ENCODE measurements at regions not wholly inside any gene's neighbourhood (a gene's known extent, or its start where the extent isn't known, plus 50 kb on each side); places are given as distances from the start of the nearest gene placed in this dataset.

DNA sequence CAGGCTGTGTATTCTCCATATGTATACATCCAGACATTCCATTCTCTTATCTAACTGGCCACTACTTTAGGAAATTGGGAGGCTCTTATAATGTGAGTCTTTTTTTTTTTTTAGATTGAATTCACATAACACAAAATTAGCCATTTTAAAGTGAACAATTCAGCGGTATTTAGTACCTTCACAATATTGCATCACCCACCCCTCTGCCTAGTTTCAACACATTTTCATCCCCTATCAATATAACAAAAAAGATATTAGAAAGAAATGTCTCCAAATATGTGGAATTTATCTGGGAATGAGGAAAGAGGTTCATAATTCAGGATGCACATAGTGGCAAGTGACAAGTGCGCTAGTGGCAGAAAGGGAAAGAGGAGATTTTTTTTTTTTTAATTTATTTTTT lies 228.5 kb downstream of the ICE1 start:
- DNase-seq, result no peak
- Histone ChIP-seq H3K4me3 (ENCODE audit: low read length in 2 of 2) (no peak overlapping the region), H3K9me3 (ENCODE audit: control insufficient read depth in 1 of 2, low read length in 2 of 2) (no peaks in the 10 kb centered on the region), H3K4me1 (ENCODE audit: insufficient read depth, low read length) (no peaks in the 10 kb centered on the region), H3K27ac (ENCODE audit: low read depth, low read length) (no peak overlapping the region), H3K36me3 (ENCODE audit: insufficient read depth, low read length) (no peaks in the 10 kb centered on the region), H3K27me3 (ENCODE audit: insufficient read depth, low read length) (no peaks in the 10 kb centered on the region)
- Mint-ChIP-seq H3K9me3 (peaks cover 0 to 2% (median 0%) of the 10 kb centered on the region in 8 donors), H3K27ac (no peak overlapping the region), H3K36me3 (no peaks in the 10 kb centered on the region), H3K4me1 (no peaks in the 10 kb centered on the region), H3K4me3 (no peak overlapping the region), H3K27me3 (peaks cover 6% of the 10 kb centered on the region in 2 donors)
- intact Hi-C loops (cut with micrococcal nuclease), result no loop called here
- CTCF ChIA-PET (ENCODE audit: partially characterized antibody), result no interaction called here
- POLR2A ChIA-PET (ENCODE audit: partially characterized antibody), result no interaction called here

DNA sequence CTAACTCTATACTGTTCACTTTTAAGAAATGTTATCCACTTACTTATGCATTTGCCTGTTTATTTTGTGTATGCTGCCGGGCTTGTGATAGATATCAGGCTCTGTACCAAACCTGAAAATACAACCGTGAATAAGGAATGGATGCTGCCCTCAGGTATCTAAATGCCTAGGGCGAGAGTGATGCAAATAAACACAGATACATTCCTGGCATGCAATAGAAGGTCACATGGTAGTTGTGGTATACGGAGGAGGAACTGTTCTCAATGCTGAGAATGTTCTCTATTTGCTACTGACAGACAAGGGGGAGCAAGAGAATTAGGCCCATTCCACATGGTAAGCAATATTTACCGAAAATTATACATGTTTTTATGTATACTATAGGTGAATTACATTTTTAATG lies 227.8 kb downstream of the ICE1 start:
- no peak overlapping the region for H3K27ac Mint-ChIP-seq
- intact Hi-C loops (cut with micrococcal nuclease), result no loop called here

DNA sequence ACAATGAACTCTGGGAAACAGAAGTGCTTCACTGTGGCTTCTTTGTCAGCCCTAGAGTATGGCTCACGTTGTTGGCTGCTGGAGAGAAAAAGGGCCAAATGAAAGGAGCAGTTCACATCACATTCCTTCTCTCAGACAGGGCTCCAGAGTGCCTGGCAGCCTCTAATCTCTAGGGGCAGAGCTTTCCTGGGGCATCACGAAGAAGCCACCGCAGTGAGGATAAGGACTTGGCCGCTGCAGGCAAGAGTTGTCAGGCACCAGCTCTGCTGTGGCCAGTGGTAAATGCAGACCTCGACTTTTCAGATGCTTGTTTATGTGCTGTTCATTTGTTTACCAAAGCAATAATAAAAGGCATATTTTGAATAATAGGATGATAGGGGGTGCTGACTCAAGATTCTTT lies 227.2 kb downstream of the ICE1 start:
- ChIA-PET POLR2A (ENCODE audit: partially characterized antibody) (no interaction called here), CTCF (ENCODE audit: partially characterized antibody) (no interaction called here)
- no peak overlapping the region for H3K4me3 ChIP-seq (ENCODE audit: low read length in 2 of 2)
- no peaks in the 10 kb centered on the region for H3K27me3 ChIP-seq (ENCODE audit: insufficient read depth, low read length)
- no peak overlapping the region for H3K27ac ChIP-seq (ENCODE audit: low read depth, low read length)
- H3K36me3 ChIP-seq (ENCODE audit: insufficient read depth, low read length), result no peaks in the 10 kb centered on the region
- Mint-ChIP-seq H3K4me1 (no peaks in the 10 kb centered on the region), H3K27ac (no peak overlapping the region), H3K4me3 (no peak overlapping the region), H3K27me3 (peaks cover 5 to 6% of the 10 kb centered on the region in 2 donors), H3K36me3 (no peaks in the 10 kb centered on the region), H3K9me3 (peaks cover 0 to 2% (median 0%) of the 10 kb centered on the region in 8 donors)
- DNase-seq, result no peak
- H3K4me1 ChIP-seq (ENCODE audit: insufficient read depth, low read length), result no peaks in the 10 kb centered on the region
- no peaks in the 10 kb centered on the region for H3K9me3 ChIP-seq (ENCODE audit: control insufficient read depth in 1 of 2, low read length in 2 of 2)
- intact Hi-C loops (cut with micrococcal nuclease), result no loop called here

More for the DNA sequence above, 227.8 kb downstream of the ICE1 start:
- Histone ChIP-seq H3K9me3 (ENCODE audit: control insufficient read depth in 1 of 2, low read length in 2 of 2) (no peaks in the 10 kb centered on the region), H3K4me1 (ENCODE audit: insufficient read depth, low read length) (no peaks in the 10 kb centered on the region), H3K36me3 (ENCODE audit: insufficient read depth, low read length) (no peaks in the 10 kb centered on the region), H3K27ac (ENCODE audit: low read depth, low read length) (no peak overlapping the region), H3K27me3 (ENCODE audit: insufficient read depth, low read length) (no peaks in the 10 kb centered on the region), H3K4me3 (ENCODE audit: low read length in 2 of 2) (no peak overlapping the region)
- Mint-ChIP-seq H3K4me3 (no peak overlapping the region), H3K4me1 (no peaks in the 10 kb centered on the region), H3K27me3 (peaks cover 5 to 6% of the 10 kb centered on the region in 2 donors), H3K9me3 (peaks cover 0 to 2% (median 0%) of the 10 kb centered on the region in 8 donors), H3K36me3 (no peaks in the 10 kb centered on the region)
- POLR2A ChIA-PET (ENCODE audit: partially characterized antibody), result no interaction called here
- no peak for DNase-seq
- CTCF ChIA-PET (ENCODE audit: partially characterized antibody), result no interaction called here

DNA sequence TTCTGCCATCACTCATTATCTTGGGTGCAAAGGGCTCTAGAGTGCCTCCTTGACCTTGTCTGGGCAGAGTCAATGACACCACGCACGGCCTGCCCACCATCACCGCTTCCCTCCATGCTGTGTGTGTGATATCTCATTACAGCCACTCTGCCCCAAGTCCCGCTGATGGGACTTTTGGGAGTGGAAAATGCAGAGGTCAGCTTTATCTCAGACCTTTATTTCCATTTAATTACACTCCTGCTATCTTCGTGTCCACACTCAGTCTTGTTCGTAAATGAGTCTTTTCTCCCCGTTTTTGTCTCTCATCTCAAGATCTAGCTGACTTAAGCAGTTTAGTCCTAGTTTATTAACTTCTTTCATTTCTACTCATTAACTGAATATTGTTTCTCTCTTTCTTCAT lies 226.2 kb downstream of the ICE1 start:
- intact Hi-C loops (cut with micrococcal nuclease), result no loop called here
- no peak overlapping the region for H3K4me3 ChIP-seq (ENCODE audit: low read length in 2 of 2)
- CTCF ChIA-PET (ENCODE audit: partially characterized antibody), result no interaction called here
- H3K4me1 ChIP-seq (ENCODE audit: insufficient read depth, low read length), result no peaks in the 10 kb centered on the region
- H3K9me3 Mint-ChIP-seq, result peaks cover 0 to 2% (median 0%) of the 10 kb centered on the region in 8 donors
- no peaks in the 10 kb centered on the region for H3K4me1 Mint-ChIP-seq
- H3K27me3 ChIP-seq (ENCODE audit: insufficient read depth, low read length), result no peaks in the 10 kb centered on the region
- peaks cover 0 to 1% of the 10 kb centered on the region in 2 donors for H3K27me3 Mint-ChIP-seq
- no peaks in the 10 kb centered on the region for H3K36me3 Mint-ChIP-seq
- POLR2A ChIA-PET (ENCODE audit: partially characterized antibody), result no interaction called here
- H3K27ac Mint-ChIP-seq, result no peak overlapping the region
- H3K9me3 ChIP-seq (ENCODE audit: control insufficient read depth in 1 of 2, low read length in 2 of 2), result no peaks in the 10 kb centered on the region
- no peak overlapping the region for H3K27ac ChIP-seq (ENCODE audit: low read depth, low read length)
- no peak overlapping the region for H3K4me3 Mint-ChIP-seq
- H3K36me3 ChIP-seq (ENCODE audit: insufficient read depth, low read length), result no peaks in the 10 kb centered on the region
- no peak for DNase-seq

- no peaks in the 10 kb centered on the region for H3K4me1 Mint-ChIP-seq
- no peaks in the 10 kb centered on the region for H3K36me3 Mint-ChIP-seq
- H3K9me3 Mint-ChIP-seq, result peaks cover 0 to 2% (median 0%) of the 10 kb centered on the region in 8 donors
- CTCF ChIA-PET (ENCODE audit: partially characterized antibody), result no interaction called here
- POLR2A ChIA-PET (ENCODE audit: partially characterized antibody), result no interaction called here
- H3K4me1 ChIP-seq (ENCODE audit: insufficient read depth, low read length), result no peaks in the 10 kb centered on the region
- H3K4me3 Mint-ChIP-seq, result no peak overlapping the region
- no peaks in the 10 kb centered on the region for H3K27me3 ChIP-seq (ENCODE audit: insufficient read depth, low read length)
- no peak overlapping the region for H3K27ac Mint-ChIP-seq
- peaks cover 0 to 3% of the 10 kb centered on the region in 2 donors for H3K27me3 Mint-ChIP-seq
- H3K36me3 ChIP-seq (ENCODE audit: insufficient read depth, low read length), result no peaks in the 10 kb centered on the region
- intact Hi-C loops (cut with micrococcal nuclease), result no loop called here
- DNase-seq, result no peak
- no peaks in the 10 kb centered on the region for H3K9me3 ChIP-seq (ENCODE audit: control insufficient read depth in 1 of 2, low read length in 2 of 2)
- no peak overlapping the region for H3K27ac ChIP-seq (ENCODE audit: low read depth, low read length)
- H3K4me3 ChIP-seq (ENCODE audit: low read length in 2 of 2), result no peak overlapping the region
These were observed 223.4 kb downstream of the ICE1 start for GRCh38 chr5:5645891-5646290.

DNA sequence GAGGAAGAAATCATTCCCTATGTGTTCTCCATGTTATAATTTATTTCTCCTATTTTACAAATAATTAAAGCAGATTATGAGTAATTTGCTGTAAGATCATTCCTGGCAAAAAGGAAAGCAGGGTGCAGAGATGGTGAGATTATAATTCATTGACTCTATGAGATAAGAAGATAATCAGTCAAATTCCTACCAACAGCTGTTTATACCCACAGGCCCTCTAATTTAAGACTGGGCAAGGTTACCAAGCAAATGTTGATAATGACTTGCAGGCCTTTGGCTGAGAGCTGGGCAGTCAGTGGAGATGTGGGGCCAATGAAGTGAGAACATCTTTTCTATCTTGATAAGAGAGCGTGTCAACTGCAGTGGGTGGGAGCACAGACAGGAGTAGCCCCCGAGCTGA lies 222.7 kb downstream of the ICE1 start:
- no peak overlapping the region for H3K27ac Mint-ChIP-seq
- no peaks in the 10 kb centered on the region for H3K36me3 ChIP-seq (ENCODE audit: insufficient read depth, low read length)
- H3K4me3 ChIP-seq (ENCODE audit: low read length in 2 of 2), result no peak overlapping the region
- no peaks in the 10 kb centered on the region for H3K9me3 ChIP-seq (ENCODE audit: control insufficient read depth in 1 of 2, low read length in 2 of 2)
- H3K4me3 Mint-ChIP-seq, result no peak overlapping the region
- no peak overlapping the region for H3K27ac ChIP-seq (ENCODE audit: low read depth, low read length)
- H3K4me1 ChIP-seq (ENCODE audit: insufficient read depth, low read length), result no peaks in the 10 kb centered on the region
- peaks cover 0 to 6% of the 10 kb centered on the region in 2 donors for H3K27me3 Mint-ChIP-seq
- no peaks in the 10 kb centered on the region for H3K27me3 ChIP-seq (ENCODE audit: insufficient read depth, low read length)
- DNase-seq, result no peak
- no peaks in the 10 kb centered on the region for H3K4me1 Mint-ChIP-seq
- peaks cover 0 to 2% (median 0%) of the 10 kb centered on the region in 8 donors for H3K9me3 Mint-ChIP-seq
- H3K36me3 Mint-ChIP-seq, result no peaks in the 10 kb centered on the region
- intact Hi-C loops (cut with micrococcal nuclease), result no loop called here
- CTCF ChIA-PET (ENCODE audit: partially characterized antibody), result no interaction called here
- POLR2A ChIA-PET (ENCODE audit: partially characterized antibody), result no interaction called here

DNA sequence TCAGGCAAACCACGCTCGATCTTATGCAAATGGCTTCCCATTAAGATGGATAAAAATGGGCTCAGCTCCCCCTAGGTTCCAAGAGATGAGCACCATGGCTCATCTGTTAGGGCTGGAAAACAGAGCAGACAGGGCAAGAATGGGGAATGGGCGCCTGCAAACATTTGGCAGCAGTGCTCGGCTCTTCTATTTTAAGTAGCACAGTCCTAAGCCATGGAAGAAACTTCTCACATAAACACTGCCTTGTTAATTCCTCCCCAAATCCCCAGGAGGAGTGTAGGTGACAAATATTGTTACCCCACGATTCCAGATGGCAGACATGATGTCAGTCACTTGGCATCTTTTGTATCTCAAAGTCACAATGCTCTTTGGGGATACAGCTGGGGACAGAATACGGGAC lies 221.8 kb downstream of the ICE1 start:
- no peaks in the 10 kb centered on the region for H3K36me3 Mint-ChIP-seq
- Histone ChIP-seq H3K27me3 (ENCODE audit: insufficient read depth, low read length) (no peaks in the 10 kb centered on the region), H3K9me3 (ENCODE audit: control insufficient read depth in 1 of 2, low read length in 2 of 2) (no peaks in the 10 kb centered on the region), H3K27ac (ENCODE audit: low read depth, low read length) (no peak overlapping the region), H3K4me3 (ENCODE audit: low read length in 2 of 2) (no peak overlapping the region), H3K4me1 (ENCODE audit: insufficient read depth, low read length) (no peaks in the 10 kb centered on the region), H3K36me3 (ENCODE audit: insufficient read depth, low read length) (no peaks in the 10 kb centered on the region)
- no peak overlapping the region for H3K4me3 Mint-ChIP-seq
- H3K4me1 Mint-ChIP-seq, result no peaks in the 10 kb centered on the region
- H3K27me3 Mint-ChIP-seq, result peaks cover 0 to 6% of the 10 kb centered on the region in 2 donors
- H3K9me3 Mint-ChIP-seq, result peaks cover 0 to 2% (median 0%) of the 10 kb centered on the region in 8 donors
- intact Hi-C loops (cut with micrococcal nuclease), result no loop called here
- no peak overlapping the region for H3K27ac Mint-ChIP-seq
- DNase-seq, result no peak
- POLR2A ChIA-PET (ENCODE audit: partially characterized antibody), result no interaction called here
- CTCF ChIA-PET (ENCODE audit: partially characterized antibody), result no interaction called here

GRCh38 chr5:5643481-5643880 lies 221.0 kb downstream of the ICE1 start:
- no peak overlapping the region for H3K4me3 Mint-ChIP-seq
- CTCF ChIA-PET (ENCODE audit: partially characterized antibody), result no interaction called here
- H3K36me3 Mint-ChIP-seq, result no peaks in the 10 kb centered on the region
- no peaks in the 10 kb centered on the region for H3K36me3 ChIP-seq (ENCODE audit: insufficient read depth, low read length)
- H3K4me1 ChIP-seq (ENCODE audit: insufficient read depth, low read length), result no peaks in the 10 kb centered on the region
- H3K9me3 Mint-ChIP-seq, result no peaks in the 10 kb centered on the region
- no peaks in the 10 kb centered on the region for H3K27me3 ChIP-seq (ENCODE audit: insufficient read depth, low read length)
- H3K27ac Mint-ChIP-seq, result no peak overlapping the region
- no peaks in the 10 kb centered on the region for H3K9me3 ChIP-seq (ENCODE audit: control insufficient read depth in 1 of 2, low read length in 2 of 2)
- intact Hi-C loops (cut with micrococcal nuclease), result no loop called here
- DNase-seq, result no peak
- peaks cover 0 to 6% of the 10 kb centered on the region in 2 donors for H3K27me3 Mint-ChIP-seq
- H3K27ac ChIP-seq (ENCODE audit: low read depth, low read length), result no peak overlapping the region
- POLR2A ChIA-PET (ENCODE audit: partially characterized antibody), result no interaction called here
- H3K4me3 ChIP-seq (ENCODE audit: low read length in 2 of 2), result no peak overlapping the region
- no peaks in the 10 kb centered on the region for H3K4me1 Mint-ChIP-seq

Measured in CD4-positive, alpha-beta memory T cell (primary cell).